Caki2 (cell line): ENCODE measurements at regions not wholly inside any gene's neighbourhood (a gene's known extent, or its start where the extent isn't known, plus 50 kb on each side); places are given as distances from the start of the nearest gene placed in this dataset.
"Not testable (repeated sequence)": the region's sequence is repeated elsewhere in the genome, so short reads cannot be mapped to it uniquely, and the experiment has no call there.

Experiments
- DNase-seq: peaks from one replicate; pipeline ENCODE4 v3.0.0-alpha.2; 2015; ENCODE audit warnings: low read depth
- in situ Hi-C: cut with HindIII; loops from 2 replicates; pipeline ENCODE4 v1.10.0; 2016; ENCODE audit warnings: low sequenced_read_pairs, low pct_unique_long_range_greater_than_20kb, mixed read lengths

DNA sequence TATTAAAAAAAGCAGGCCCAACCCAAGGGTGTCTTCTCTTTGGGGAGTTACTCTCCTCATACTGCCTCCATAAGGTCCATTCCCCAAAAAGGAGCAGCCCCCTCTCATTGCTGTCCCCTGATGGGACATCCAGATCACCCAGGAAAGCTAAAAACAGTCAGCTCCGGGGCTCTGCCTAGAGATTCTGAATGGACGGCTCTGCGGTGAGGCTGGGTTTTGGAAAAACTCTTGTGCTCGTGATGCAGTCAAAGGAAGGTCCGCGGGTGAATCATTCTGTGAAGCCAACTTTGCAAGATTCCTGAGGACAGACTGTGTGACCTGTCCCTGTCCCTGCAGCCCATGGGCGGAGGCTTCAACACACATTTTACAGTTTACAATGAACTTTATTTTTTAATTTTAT lies 351.5 kb downstream of the TYW1 start:
- in situ Hi-C loops = no loop called here
- DNase-seq = no peak

DNA sequence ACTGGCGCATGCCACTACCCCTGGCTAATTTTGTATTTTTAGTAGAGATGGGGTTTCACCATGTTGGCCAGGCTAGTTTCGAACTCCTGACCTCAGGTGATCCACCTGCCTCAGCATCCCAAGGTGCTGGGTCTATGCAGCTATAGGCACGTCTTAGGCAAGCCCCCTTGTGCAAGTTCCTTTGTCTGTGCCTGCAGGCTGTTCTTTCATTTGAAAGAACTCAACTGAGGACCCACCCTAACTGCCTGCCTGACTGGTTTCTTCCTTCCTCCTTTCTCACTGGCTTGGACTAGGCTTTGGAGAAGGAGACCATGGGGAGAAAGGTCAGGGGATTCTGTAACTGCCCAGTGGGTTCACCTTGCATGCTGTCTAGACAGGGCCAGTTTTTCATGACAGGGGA lies 361.0 kb downstream of the TYW1 start:
- in situ Hi-C loops, DNase-seq: not testable (repeated sequence)

DNA sequence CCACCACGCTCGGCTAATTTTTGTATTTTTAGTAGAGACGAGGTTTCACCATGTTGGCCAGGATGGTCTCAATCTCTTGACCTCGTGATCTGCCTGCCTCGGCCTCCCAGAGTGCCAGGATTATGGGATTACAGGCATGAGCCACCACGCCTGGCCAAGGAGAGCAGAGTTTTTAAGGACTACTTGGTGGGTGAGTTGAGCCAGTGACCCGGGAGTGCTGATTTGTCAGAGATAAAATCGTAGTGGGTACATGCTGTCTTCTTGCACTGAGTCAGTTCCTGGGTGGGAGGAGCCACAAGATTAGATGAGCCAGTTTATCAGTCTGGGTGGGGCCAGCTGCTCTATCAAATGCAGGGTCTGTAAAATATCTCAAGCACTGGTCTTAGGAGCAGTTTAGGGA lies 361.7 kb downstream of the TYW1 start:
- DNase-seq, in situ Hi-C loops: not testable (repeated sequence)

DNA sequence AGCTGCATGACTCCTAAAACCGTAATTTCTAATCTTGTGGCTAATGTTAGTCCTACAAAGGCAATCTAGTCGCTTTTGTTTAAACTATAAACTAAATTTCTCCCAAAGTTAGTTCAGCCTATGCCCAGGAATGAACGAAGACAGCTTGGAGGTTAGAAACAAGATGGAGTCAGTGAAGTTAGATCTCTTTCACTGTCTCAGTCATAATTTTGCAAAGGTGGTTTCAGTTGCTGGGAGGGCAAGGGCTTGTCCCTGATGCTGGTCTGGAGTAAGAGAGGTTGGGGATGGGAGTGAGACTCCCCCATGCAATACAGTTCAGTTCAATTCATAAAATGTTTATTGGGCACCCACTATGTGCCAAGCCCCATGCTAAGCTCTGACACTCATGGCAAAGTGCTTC lies 362.1 kb downstream of the TYW1 start:
- in situ Hi-C loops, DNase-seq: not testable (repeated sequence)

DNA sequence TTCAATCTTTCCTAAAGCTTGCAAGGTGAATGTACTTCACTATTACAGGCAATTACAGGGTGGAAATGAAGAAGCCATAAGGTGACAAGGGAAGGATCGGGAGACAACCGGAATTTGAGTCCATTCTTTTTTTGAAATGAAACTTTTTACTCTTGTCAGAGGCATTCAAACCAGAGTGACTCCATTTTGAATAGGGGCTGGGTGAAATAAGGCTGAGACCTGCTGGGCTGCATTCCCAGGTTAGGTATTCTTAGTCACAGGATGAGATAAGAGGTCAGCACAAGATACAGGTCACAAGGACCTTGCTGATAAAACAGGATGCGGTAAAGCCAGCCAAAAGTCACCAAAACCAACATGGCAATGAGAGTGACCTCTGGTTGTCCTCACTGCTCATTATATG lies 363.3 kb downstream of the TYW1 start:
- in situ Hi-C loops = no loop called here
- no peak for DNase-seq

DNA sequence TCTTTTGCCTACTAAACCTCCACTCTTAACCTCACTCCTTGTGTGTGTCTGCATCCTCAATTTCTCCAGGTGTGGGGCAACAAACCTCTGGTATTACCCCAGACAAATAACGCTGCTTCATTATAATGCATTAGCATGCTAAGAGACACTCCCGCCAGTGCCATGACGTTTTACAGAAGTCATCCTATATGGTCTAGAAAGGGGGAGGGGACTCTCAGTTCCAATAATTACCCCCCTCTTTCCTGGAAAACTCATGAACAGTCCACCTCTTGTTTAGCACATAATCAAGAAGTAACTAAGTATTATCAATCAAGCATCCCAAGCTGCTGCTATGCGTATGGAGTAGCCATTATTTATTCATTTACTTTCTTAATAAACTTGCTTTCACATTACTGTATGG lies 364.5 kb downstream of the TYW1 start:
- DNase-seq = no peak
- in situ Hi-C loops = no loop called here

DNA sequence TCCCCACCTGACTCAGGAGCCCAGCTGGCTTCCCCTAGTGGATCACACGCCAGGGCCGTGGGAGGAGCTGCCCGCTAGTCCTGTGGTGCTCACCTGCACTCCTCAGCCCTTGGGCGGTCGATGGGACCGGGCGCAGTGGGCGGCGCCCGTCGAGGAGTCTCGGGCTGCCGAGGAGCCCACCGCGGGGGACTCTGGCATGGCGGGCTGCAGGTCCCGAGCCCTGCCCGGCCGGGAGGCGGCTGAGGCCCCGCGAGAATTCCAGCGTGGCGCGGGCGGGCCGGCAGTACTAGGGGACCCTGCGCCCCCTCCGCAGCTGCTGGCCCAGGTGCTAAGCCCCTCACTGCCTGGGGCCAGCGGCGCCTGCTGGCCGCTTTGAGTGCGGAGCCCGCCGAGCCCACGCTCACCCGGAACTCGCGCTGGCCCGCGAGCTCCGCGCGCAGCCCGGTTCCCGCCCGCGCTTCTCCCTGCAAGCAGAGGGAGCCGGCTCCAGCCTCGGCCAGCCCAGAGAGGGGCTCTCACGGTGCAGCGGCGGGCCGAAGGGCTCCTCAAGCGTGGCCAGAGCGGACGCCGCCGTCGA lies 367.9 kb downstream of the TYW1 start:
- in situ Hi-C loops = no loop called here
- no peak for DNase-seq

DNA sequence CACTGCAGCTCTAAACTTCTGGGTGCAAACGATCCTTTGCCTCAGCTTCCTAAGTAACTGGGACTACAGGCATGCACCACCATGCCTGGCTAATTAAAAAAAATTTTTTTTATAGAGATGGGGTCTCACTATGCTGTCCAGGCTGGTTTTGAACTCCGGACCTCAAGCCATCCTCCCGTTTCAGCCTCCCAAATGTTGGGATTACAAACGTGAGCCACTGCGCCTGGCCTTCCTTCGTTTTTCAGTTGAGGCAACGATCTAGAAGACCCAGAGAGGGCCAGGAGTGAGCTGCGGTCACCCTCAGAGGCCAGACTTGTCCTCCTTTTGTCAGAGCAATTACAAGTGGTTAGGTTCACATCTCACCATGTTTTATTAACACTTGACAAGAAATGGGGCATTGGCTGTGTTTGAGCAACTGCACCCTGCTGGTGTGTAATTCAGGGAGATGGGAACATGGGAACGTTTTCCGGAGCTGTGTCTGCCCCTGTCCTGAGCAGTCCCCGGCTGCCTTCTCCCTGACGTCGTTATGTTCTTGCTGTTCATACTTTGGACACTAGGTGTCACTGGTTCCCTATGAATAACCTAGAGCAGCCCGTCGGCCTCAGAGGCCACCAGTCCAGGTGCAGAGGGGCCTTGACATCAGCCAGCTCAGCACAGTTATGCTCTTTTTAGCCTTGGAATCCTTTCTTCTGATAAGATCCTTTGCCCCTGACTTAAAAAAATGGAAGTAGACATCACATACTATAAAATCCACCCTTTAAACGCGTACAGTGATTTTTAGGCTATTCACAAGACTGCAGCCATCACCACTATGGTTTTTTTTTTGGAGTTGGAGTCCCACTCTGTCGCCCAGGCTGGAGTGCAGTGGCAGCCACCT lies 375.0 kb downstream of the TYW1 start:
- in situ Hi-C loops = no loop called here
- peak; percentile 68 for DNase-seq

DNA sequence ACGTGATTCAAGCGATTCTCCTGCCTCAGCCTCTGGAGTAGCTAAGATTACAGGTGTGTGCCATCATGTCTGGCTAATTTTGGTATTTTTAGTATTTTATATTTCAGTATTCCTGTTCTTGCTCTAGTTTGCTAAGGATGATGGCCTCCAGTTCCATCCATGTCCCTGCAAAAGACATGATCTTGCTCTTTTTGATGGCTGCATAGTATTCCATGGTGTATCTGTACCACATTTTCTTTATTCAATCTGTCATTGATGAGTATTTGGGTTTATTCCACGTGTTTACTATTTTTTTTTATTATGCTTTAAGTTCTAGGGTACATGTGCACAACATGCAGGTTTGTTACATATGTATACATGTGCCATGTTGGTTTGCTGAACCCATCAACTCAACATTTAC lies 376.8 kb downstream of the TYW1 start:
- DNase-seq, in situ Hi-C loops: not testable (repeated sequence)

DNA sequence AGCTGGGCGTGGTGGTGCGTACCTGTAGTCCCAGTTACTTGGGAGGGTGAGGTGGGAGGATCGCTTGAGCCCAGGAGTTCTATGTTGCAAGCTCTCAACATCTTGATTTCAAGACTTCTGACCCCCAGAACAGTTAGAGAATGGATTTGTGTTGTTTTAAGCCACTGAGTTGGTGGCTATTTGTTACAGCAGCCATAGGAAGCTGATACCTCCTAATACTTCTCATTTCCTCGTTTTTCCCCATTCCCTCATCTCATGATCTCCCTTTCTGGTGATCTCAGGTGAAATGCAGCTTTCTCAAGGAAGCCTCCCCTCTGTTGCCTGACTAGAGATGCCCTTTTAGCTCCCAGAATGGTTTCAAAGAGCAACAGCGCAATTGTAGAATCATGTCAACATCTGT lies 378.8 kb downstream of the TYW1 start:
- no peak for DNase-seq
- in situ Hi-C loops = no loop called here

DNA sequence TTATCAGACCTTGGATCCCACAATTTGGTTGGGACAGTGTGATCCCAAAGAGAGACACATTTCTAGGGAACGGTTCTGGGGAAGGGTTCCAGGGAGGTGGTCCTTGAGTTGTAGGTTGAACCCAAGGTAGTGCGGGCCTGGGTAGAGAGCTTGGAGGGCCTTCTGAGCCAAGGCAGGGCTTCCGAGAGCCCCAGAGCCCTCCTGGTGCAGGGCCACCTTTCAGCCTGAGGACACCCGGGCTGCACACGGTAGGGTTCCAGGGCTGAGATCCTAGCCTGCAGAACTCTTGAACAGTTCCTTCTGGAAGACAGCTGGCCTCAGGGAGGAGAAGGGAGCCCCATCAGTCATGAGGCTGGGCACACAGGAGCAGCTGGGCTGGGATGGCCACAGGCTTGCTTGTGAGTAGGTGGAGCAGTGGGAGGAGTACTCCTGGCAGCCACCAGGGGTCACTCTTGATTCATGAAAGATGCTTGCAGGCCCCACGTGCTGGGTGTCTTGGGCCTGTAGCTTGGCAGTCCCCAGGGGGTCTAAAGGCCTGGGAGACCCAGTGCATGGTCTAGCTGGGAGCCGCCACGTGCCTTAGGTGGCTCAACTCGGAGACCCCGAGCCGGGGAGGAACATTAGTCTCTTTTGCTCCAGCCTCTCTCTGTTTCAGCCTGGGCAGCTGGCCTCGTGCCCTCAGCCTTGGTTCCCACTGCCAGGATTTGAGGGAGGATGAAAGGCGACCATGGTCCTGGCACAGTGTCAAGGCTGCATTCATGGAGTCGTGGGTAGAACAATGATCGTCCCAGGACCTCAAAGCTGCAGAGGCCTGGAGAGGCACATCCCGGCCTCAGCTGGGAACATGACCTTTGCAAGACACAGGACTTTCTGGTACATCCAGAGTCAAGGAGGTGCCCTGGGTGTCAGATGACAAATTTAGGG lies 381.6 kb downstream of the TYW1 start:
- peak; percentile 44 for DNase-seq
- in situ Hi-C loops = no loop called here

DNA sequence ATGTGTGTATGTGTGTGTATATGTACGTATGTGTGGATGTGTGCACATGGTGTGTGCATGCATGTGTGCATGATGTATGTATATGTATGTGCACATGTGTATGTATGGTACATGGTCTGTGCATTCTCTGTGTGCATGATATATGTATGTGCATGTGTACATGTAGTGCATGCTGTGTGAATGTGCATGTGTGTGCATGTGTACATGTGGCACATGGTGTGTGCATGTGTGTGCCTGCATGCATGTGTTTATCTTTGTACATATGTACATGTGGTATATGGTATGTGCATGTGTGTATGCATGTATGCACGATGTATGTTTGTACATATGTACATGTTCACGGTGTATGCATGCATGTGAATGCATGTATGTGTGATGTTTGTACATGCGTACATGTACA lies 383.7 kb downstream of the TYW1 start:
- in situ Hi-C loops = no loop called here

DNA sequence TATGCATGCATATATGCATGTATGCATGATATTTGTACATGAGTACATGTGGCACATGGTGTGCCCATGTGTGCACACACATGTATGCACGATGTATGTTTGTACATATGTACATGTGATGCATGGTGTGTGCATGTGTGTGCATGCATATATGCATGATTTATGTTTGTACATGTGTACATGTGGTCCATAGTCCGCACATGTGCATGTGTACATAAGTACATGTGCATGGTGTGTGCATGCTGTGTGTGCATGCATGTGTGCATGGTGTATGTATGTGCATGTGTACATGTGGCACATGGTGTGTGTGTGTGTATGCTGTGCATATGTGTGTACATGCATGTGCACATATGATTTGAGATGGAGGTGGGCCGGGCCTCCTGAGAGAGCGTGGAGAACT lies 384.2 kb downstream of the TYW1 start:
- in situ Hi-C loops = no loop called here
- DNase-seq = no peak

More for the DNA sequence above, 383.7 kb downstream of the TYW1 start:
- no peak for DNase-seq

DNA sequence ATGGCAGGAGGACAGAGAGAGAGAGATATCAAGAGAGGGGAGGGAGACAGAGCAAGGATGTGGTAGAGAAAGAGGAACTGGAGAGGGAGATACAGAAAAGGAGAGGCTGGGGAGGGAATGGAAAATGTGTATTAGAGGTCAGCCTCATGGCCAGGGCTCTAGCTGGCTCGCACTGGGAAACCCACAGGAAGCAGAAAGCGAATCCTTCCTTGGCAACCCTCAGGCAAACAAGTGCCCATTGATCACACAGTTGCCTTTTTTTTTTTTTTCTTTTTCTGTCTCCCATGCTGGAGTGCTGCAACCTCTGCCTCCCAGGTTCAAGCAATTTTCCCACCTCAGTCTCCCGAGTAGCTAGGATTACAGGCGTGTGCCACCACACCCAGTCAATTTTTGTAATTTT lies 391.2 kb downstream of the TYW1 start:
- DNase-seq = no peak

DNA sequence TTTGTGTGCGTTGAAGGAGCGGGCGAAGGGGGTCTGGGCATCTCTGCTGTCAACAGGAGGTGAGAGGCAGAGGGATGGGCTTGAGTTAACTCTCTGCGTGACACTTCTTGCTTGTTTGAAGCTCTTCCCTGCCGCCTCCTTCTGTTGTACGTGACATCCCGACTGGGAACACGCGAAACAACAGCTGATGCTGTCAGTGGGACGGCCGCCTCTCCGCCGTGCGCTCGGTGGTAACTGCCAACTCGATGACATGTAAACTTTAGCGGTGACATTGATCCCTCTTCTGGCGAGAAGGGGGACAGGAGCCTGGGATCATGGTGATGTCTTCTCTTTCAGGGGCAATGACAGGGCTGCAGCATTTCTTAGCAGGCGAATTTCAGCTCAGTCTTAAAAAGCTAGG lies 394.5 kb downstream of the TYW1 start:
- in situ Hi-C loops = no loop called here
- no peak for DNase-seq

More for the DNA sequence above, 391.2 kb downstream of the TYW1 start:
- in situ Hi-C loops = no loop called here

DNA sequence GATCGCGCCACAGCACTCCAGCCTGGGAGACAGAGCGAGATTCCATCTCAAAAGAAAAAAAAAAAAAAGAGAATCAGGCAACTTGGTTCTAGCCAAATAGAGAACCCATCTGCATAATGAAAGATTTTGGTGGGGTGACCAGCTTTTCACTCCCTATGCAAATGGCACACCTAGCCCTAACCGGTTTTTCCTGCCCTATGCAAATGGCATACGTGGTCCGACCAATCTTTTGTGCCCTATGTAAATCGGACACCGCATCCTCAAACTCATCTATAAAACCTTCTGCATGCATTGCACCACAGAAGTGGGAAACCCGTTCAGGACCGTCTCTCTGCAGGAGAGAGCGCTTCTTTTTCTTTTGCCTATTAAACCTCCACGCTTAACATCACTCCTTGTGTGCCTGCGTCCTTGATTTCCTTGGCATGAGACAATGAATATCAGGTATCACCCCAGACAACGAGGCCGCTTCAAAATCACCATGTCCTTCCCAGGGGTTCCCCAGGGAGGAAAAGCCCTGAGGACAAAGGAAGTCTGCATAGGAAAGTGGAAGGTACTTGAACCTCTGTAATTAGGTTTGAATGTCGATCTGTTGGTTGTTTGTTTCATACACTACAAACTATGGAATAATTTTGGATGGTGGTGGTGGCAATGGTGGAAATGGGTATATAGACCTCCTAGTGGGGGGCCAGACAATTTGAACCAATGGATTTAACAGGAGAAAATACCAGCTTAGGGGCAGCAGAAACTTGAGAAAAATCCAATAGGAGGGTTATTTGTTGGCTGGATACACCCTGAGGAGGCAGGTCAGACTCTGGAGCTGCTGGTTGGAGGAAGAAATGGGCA lies 396.2 kb downstream of the TYW1 start:
- in situ Hi-C loops = no loop called here
- no peak for DNase-seq

DNA sequence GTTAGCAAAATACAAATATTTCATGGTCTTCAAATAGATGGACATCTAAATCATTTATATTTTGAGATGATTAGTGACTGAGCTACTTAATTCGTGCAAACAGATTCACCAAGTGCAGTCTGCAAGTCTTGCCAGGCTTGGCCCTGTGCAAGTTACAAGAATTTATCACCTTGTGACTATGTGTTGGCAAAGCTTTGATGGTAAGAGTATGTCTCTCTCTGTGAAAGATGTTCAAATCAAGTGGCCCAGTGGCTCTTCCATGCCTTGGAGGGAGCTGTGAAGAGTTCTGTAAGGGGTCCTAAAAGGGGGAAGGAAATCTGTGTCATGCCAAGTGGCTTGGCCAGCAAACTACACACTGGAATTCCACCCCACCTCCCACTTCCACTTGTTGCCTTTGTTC lies 397.3 kb downstream of the TYW1 start:
- DNase-seq = no peak
- in situ Hi-C loops = no loop called here

DNA sequence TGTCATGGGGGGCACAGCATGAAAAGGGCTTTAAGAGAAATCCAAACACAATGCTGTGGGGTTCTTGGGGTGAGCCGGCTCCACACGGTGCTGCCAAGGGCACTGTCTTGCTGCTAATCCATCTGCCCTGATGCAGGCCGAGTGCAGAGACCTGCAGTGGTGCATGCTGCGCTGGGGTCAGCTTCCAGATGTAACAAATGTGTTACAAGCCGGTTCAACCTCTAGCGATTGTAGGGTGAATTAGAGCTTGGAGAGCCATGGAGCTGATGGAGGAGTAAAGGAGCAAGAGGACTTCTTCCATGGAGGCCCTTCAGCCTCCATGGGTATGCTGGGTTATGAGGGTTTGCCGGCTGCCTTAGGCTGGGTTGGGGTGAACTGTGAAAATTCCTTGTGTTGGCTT lies 402.3 kb downstream of the TYW1 start:
- in situ Hi-C loops = no loop called here
- DNase-seq = no peak
